Endothelial cell (in vitro differentiated cells): ENCODE measurements at regions not wholly inside any gene's neighbourhood (a gene's known extent, or its start where the extent isn't known, plus 50 kb on each side); places are given as distances from the start of the nearest gene placed in this dataset.
"Not testable (repeated sequence)": the region's sequence is repeated elsewhere in the genome, so short reads cannot be mapped to it uniquely, and the experiment has no call there.

Experiments
- DNase-seq: peaks from one replicate; pipeline ENCODE4 v3.0.0; 2021; ENCODE audit warnings: low spot score
- H3K27ac Mint-ChIP-seq: one replicate; pipeline ENCODE4 v1.8.0; 2021; ENCODE audit warnings: mixed read lengths, inconsistent platforms; ENCODE audit not compliant: unreplicated experiment
- H3K27me3 Mint-ChIP-seq: one replicate; pipeline ENCODE4 v1.8.0; 2021; ENCODE audit warnings: mild to moderate bottlenecking, moderate library complexity, mixed read lengths, inconsistent platforms; ENCODE audit not compliant: unreplicated experiment
- H3K36me3 Mint-ChIP-seq: one replicate; pipeline ENCODE4 v1.8.0; 2021; ENCODE audit warnings: mild to moderate bottlenecking, low read depth, mixed read lengths, inconsistent platforms; ENCODE audit not compliant: unreplicated experiment
- H3K4me1 Mint-ChIP-seq: one replicate; pipeline ENCODE4 v1.8.0; 2021; ENCODE audit warnings: mild to moderate bottlenecking, mixed read lengths, inconsistent platforms; ENCODE audit not compliant: unreplicated experiment
- H3K4me3 Mint-ChIP-seq: one replicate; pipeline ENCODE4 v1.8.0; 2021; ENCODE audit warnings: mild to moderate bottlenecking, mixed read lengths, inconsistent platforms; ENCODE audit not compliant: unreplicated experiment
- H3K9me3 Mint-ChIP-seq: one replicate; pipeline ENCODE4 v1.8.0; 2021; ENCODE audit warnings: mixed read lengths, inconsistent platforms; ENCODE audit not compliant: unreplicated experiment
- TF ChIP-seq, protein P1 (sequence below): fragments of 200-600 bp; sonication (generic); IDR thresholded peaks from one replicate; pipeline ENCODE4 v1.5.0; 2021; ENCODE audit warnings: antibody characterized with exemption; ENCODE audit not compliant: unreplicated experiment

DNA sequence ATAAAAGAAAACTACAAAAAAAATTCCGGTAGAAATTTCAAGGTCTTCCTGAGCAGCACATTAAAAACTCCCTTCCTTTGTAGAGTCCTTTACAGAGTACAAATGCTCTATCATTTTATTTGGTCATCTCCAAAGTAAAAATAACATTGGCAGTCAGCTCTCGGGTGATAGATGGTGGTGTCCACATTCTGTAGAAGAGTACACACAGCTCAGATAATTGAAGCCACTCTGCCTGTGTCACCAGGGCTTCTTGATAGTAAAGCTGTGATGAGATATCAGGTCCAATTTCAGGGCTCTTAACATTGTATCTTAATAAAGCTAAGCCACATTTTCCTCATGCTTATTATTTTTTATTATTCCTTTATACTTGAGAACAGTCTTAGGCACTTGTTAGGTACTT lies 371.6 kb downstream of the TAFA4 start:
- no peaks in the 10 kb centered on the region for H3K36me3 Mint-ChIP-seq
- no peaks in the 10 kb centered on the region for H3K9me3 Mint-ChIP-seq
- no peak overlapping the region for H3K4me3 Mint-ChIP-seq
- no peaks in the 10 kb centered on the region for H3K27me3 Mint-ChIP-seq
- H3K4me1 Mint-ChIP-seq: no peaks in the 10 kb centered on the region
- TF ChIP-seq, protein P1, sequence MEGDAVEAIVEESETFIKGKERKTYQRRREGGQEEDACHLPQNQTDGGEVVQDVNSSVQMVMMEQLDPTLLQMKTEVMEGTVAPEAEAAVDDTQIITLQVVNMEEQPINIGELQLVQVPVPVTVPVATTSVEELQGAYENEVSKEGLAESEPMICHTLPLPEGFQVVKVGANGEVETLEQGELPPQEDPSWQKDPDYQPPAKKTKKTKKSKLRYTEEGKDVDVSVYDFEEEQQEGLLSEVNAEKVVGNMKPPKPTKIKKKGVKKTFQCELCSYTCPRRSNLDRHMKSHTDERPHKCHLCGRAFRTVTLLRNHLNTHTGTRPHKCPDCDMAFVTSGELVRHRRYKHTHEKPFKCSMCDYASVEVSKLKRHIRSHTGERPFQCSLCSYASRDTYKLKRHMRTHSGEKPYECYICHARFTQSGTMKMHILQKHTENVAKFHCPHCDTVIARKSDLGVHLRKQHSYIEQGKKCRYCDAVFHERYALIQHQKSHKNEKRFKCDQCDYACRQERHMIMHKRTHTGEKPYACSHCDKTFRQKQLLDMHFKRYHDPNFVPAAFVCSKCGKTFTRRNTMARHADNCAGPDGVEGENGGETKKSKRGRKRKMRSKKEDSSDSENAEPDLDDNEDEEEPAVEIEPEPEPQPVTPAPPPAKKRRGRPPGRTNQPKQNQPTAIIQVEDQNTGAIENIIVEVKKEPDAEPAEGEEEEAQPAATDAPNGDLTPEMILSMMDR: no peak
- DNase-seq: no peak
- no peak overlapping the region for H3K27ac Mint-ChIP-seq

DNA sequence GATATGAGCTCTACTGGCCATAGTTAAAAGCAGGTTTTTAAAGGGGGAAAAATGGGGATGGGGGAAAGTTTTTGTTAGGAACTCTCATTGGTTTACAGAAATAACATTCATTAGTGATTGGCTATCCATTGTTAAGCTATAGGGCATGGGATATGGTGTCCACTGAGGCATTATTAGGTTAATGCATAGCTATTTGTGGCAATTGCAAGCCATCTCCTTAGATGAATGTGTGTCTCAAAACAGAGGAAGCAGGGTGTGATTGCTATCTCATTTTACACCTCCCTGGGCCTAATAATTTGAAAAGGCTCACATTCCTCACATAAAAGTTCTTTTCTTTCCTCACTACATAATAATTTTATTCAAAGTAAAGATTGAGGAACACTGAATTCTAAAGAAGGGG lies 396.6 kb downstream of the TAFA4 start:
- H3K36me3 Mint-ChIP-seq: no peaks in the 10 kb centered on the region
- DNase-seq: no peak
- H3K4me3 Mint-ChIP-seq: no peak overlapping the region
- H3K27me3 Mint-ChIP-seq: no peaks in the 10 kb centered on the region
- H3K27ac Mint-ChIP-seq: no peak overlapping the region
- no peaks in the 10 kb centered on the region for H3K9me3 Mint-ChIP-seq
- TF ChIP-seq, protein P1: no peak
- no peaks in the 10 kb centered on the region for H3K4me1 Mint-ChIP-seq

GRCh38 chr3:68523330-68523729 lies 409.0 kb downstream of the TAFA4 start:
- Mint-ChIP-seq H3K36me3 (no peaks in the 10 kb centered on the region), H3K4me1 (no peaks in the 10 kb centered on the region), H3K27ac (no peak overlapping the region), H3K27me3 (no peaks in the 10 kb centered on the region), H3K4me3 (no peak overlapping the region), H3K9me3 (no peaks in the 10 kb centered on the region)
- TF ChIP-seq, protein P1: no peak
- DNase-seq: no peak

GRCh38 chr3:68515237-68515636 lies 417.1 kb downstream of the TAFA4 start:
- no peak overlapping the region for H3K4me3 Mint-ChIP-seq
- H3K27ac Mint-ChIP-seq: no peak overlapping the region

DNA sequence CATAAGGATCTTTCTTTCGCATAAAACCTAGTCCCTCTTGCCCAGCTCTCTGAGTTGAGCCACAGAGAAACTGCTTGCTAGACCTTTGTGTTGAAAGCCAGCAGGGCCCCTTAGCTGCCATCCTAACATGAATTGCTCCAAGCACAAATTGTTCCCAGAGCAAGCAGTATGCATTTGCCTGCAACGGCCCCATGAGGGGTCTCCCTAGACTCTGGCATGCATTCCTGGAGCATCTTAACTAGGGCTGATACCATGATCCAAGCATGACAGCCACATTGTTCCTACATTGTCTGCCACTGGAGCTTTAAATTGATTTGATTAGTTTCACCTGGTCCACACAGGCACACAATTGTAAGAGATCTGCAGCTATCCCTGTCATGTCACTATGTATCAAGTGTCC lies 428.1 kb downstream of the TAFA4 start:
- TF ChIP-seq, protein P1: no peak
- H3K27me3 Mint-ChIP-seq: no peaks in the 10 kb centered on the region
- no peak for DNase-seq
- H3K36me3 Mint-ChIP-seq: no peaks in the 10 kb centered on the region
- H3K4me1 Mint-ChIP-seq: no peaks in the 10 kb centered on the region
- H3K9me3 Mint-ChIP-seq: no peaks in the 10 kb centered on the region
- no peak overlapping the region for H3K4me3 Mint-ChIP-seq
- no peak overlapping the region for H3K27ac Mint-ChIP-seq

More at GRCh38 chr3:68515237-68515636, 417.1 kb downstream of the TAFA4 start:
- Mint-ChIP-seq H3K27me3 (no peaks in the 10 kb centered on the region), H3K36me3 (no peaks in the 10 kb centered on the region), H3K4me1 (no peaks in the 10 kb centered on the region), H3K9me3 (no peaks in the 10 kb centered on the region)
- DNase-seq: no peak
- TF ChIP-seq, protein P1: no peak

DNA sequence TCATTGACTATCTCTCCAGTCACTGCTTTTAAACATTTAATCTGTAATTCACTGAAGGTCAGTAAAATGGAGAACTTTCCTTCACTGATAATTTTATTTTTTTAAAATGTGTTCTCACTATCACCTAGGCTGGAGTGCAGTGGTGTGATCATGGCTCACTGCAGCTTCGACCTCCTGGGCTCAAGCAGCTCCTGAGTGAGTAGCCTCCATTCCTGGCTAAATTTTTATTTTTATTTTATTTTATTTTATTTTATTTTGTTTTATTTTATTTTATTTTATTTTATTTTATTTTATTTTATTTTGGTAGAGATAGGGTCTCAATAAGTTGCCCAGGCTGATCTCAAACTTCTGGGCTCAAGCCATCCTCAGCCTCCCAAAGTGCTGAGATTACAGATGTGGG lies 446.5 kb downstream of the TAFA4 start:
- not testable (repeated sequence) for H3K27ac Mint-ChIP-seq, H3K27me3 Mint-ChIP-seq, H3K4me1 Mint-ChIP-seq, H3K4me3 Mint-ChIP-seq, H3K9me3 Mint-ChIP-seq, H3K36me3 Mint-ChIP-seq, DNase-seq
